B cell (primary cell): ENCODE measurements at regions not wholly inside any gene's neighbourhood (a gene's known extent, or its start where the extent isn't known, plus 50 kb on each side); places are given as distances from the start of the nearest gene placed in this dataset.

Source experiments
- CTCF ChIP-seq: fragments of 200-600 bp; IDR thresholded peaks from one replicate; pipeline ENCODE4 v1.8.0; 2022; ENCODE audit warnings: antibody characterized with exemption, mild to moderate bottlenecking
- EZH2 ChIP-seq: IDR thresholded peaks from 2 replicates; pipeline ENCODE4 v1.6.1; 2012; ENCODE audit warnings: borderline replicate concordance, low read depth, mild to moderate bottlenecking, moderate library complexity, low read length; ENCODE audit not compliant: insufficient read depth, poor library complexity, severe bottlenecking

GRCh38 chr9:106632621-106633020 lies 230.3 kb upstream of the ZNF462 start:
- TF ChIP-seq CTCF (no peak), EZH2 (no peak)
